Choroid plexus epithelial cell (primary cell): ENCODE measurements at regions not wholly inside any gene's neighbourhood (a gene's known extent, or its start where the extent isn't known, plus 50 kb on each side); places are given as distances from the start of the nearest gene placed in this dataset.

Source experiments
- DNase-seq: peaks from one replicate; pipeline ENCODE4 v3.0.0-alpha.2; 2010; ENCODE audit warnings: low read depth
- H3K4me3 ChIP-seq: 2 replicates; pipeline ENCODE4 v1.5.1; 2011; ENCODE audit warnings: low read depth, mild to moderate bottlenecking, control low read depth, low read length, moderate library complexity
- CTCF ChIP-seq: conservative IDR thresholded peaks from 2 replicates; pipeline ENCODE4 v1.5.1; 2011; ENCODE audit warnings: low read depth, mild to moderate bottlenecking, control low read depth, inconsistent platforms, low read length, moderate library complexity

GRCh38 chr5:28388428-28388827 lies 1350.0 kb upstream of the CDH9 start:
- no peak overlapping the region for H3K4me3 ChIP-seq
- no peak for TF ChIP-seq CTCF
- DNase-seq = no peak

GRCh38 chr5:28386712-28387111 lies 1348.3 kb upstream of the CDH9 start:
- no peak for DNase-seq
- no peak for TF ChIP-seq CTCF
- no peak overlapping the region for H3K4me3 ChIP-seq

- TF ChIP-seq CTCF = no peak
- H3K4me3 ChIP-seq = no peak overlapping the region
- DNase-seq = no peak
These were observed 1341.8 kb upstream of the CDH9 start for GRCh38 chr5:28380167-28380566.

GRCh38 chr5:28374492-28374967 lies 1336.1 kb upstream of the CDH9 start:
- DNase-seq = peak; percentile 39
- H3K4me3 ChIP-seq = no peak overlapping the region
- no peak for TF ChIP-seq CTCF

GRCh38 chr5:28370896-28371295 lies 1332.5 kb upstream of the CDH9 start:
- DNase-seq = no peak
- no peak for TF ChIP-seq CTCF
- no peak overlapping the region for H3K4me3 ChIP-seq

GRCh38 chr5:28369418-28369817 lies 1331.0 kb upstream of the CDH9 start:
- TF ChIP-seq CTCF = no peak
- no peak for DNase-seq

GRCh38 chr5:28355831-28356230 lies 1317.4 kb upstream of the CDH9 start:
- no peak for TF ChIP-seq CTCF
- no peak overlapping the region for H3K4me3 ChIP-seq
- DNase-seq = peak; percentile 35

More at GRCh38 chr5:28369418-28369817, 1331.0 kb upstream of the CDH9 start:
- H3K4me3 ChIP-seq = no peak overlapping the region
